GM12878 (cell line): ENCODE measurements at regions not wholly inside any gene's neighbourhood (a gene's known extent, or its start where the extent isn't known, plus 50 kb on each side); places are given as distances from the start of the nearest gene placed in this dataset.
A peak's percentile ranks its signal among the peaks of the same experiment; 100 is the strongest.

Experiments used
- ATAC-seq: fragments of 200-7000 bp; cut with Tn5 transposase; 3 replicates; pipeline ENCODE4 v1.9.1; 2020; ENCODE audit warnings: mild to moderate bottlenecking, moderate library complexity
- BruUV-seq: library from RNA; stranded (reverse); fragments of 400-500 nt; replicated peaks from 2 replicates; lab custom pipeline; 2021; lab: Mats Ljungman, UMichigan
- CTCF ChIA-PET: fragments of 300-600 bp; sonication (Branson Sonifier 250); formaldehyde crosslinking; extraction: SDS; loops from one replicate; lab custom pipeline; 2021; ENCODE audit warnings: inconsistent platforms; lab: Yijun Ruan, JAX
- POLR2A ChIA-PET: fragments of 350-600 bp; formaldehyde crosslinking; extraction: SDS; loops from one replicate; lab custom pipeline; 2021; ENCODE audit warnings: inconsistent platforms; lab: Charles Lee
- RAD21 ChIA-PET: fragments of 300-600 bp; sonication (Branson Sonifier 250); formaldehyde crosslinking; loops from one replicate; lab custom pipeline; 2023; ENCODE audit warnings: antibody characterized with exemption; ENCODE audit not compliant: unreplicated experiment; lab: Charles Lee
- SMC1A ChIA-PET: fragments of 300-600 bp; sonication (Branson Sonifier 250); formaldehyde crosslinking; loops from one replicate; lab custom pipeline; 2023; ENCODE audit not compliant: unreplicated experiment, uncharacterized antibody; lab: Charles Lee
- DNase-seq: peaks from one replicate; pipeline ENCODE4 v3.0.0-alpha.2; 2011; ENCODE audit warnings: low read depth, low spot score
- FAIRE-seq: peaks from 3 replicates; lab custom pipeline; 2011; peaks lifted over from hg19 to GRCh38; lab: Jason Lieb, UNC
- H2AFZ ChIP-seq: 2 replicates; pipeline ENCODE4 v1.6.0; 2011; ENCODE audit warnings: low read depth, low read length, control low read depth; ENCODE audit not compliant: control insufficient read depth
- H3K27ac ChIP-seq: 2 replicates; pipeline ENCODE4 v1.5.1; 2011; ENCODE audit warnings: control low read depth; ENCODE audit not compliant: control insufficient read depth, insufficient read depth
- H3K27me3 ChIP-seq, 2 experiments: replicated peaks in 1 of 2; 2 replicates each; pipeline versions ENCODE4 v1.6.0 to v1.6.1; 2011; ENCODE audit warnings: low read length in 1 of 2; ENCODE audit not compliant: control insufficient read depth in 2 of 2, insufficient read depth in 2 of 2
- H3K36me3 ChIP-seq, 2 experiments: 2 replicates each; pipeline ENCODE4 v1.5.1; 2011; ENCODE audit warnings: low read length in 1 of 2; ENCODE audit not compliant: control insufficient read depth in 2 of 2, insufficient read depth in 2 of 2
- H3K4me1 ChIP-seq: 2 replicates; pipeline ENCODE4 v1.6.1; 2011; ENCODE audit warnings: mild to moderate bottlenecking, low read length, moderate library complexity, mixed read lengths; ENCODE audit not compliant: control insufficient read depth, insufficient read depth
- H3K4me2 ChIP-seq: 2 replicates; pipeline ENCODE4 v1.6.0; 2011; ENCODE audit warnings: control low read depth; ENCODE audit not compliant: control insufficient read depth, insufficient read depth
- H3K4me3 ChIP-seq: fragments of 200-600 bp; sonication (generic); 2 replicates; pipeline ENCODE4 v1.5.1; 2016
- H3K79me2 ChIP-seq: 2 replicates; pipeline ENCODE4 v1.6.0; 2011; ENCODE audit warnings: low read length; ENCODE audit not compliant: control insufficient read depth, insufficient read depth
- H3K9ac ChIP-seq: 2 replicates; pipeline ENCODE4 v1.8.0; 2011; ENCODE audit warnings: low read length, control low read depth, mixed read lengths; ENCODE audit not compliant: control insufficient read depth, insufficient read depth
- H3K9me3 ChIP-seq: replicated peaks from 3 replicates; pipeline ENCODE4 v1.5.1; 2011; ENCODE audit warnings: mild to moderate bottlenecking, low read length; ENCODE audit not compliant: control insufficient read depth, insufficient read depth
- H4K20me1 ChIP-seq: 2 replicates; pipeline ENCODE4 v1.6.0; 2011; ENCODE audit not compliant: control insufficient read depth, insufficient read depth
- BHLHE40 ChIP-seq, 2 experiments: fragments of 450-650 bp in 1 of 2; IDR thresholded peaks; 2 replicates each; pipeline ENCODE4 v1.6.1; 2011 to 2017; ENCODE audit warnings: low read depth in 2 of 2, borderline replicate concordance in 1 of 2, improper control_type of control experiment in 1 of 2, low read length in 1 of 2, mild to moderate bottlenecking in 1 of 2
- CTCF ChIP-seq, 3 experiments: IDR thresholded peaks in 2 of 3; conservative IDR thresholded peaks in 1 of 3; 2 replicates each; pipeline ENCODE4 v1.5.1; 2011; ENCODE audit warnings: low read depth in 3 of 3, low read length in 3 of 3, mild to moderate bottlenecking in 3 of 3, control low read depth in 2 of 3, moderate library complexity in 2 of 3, inconsistent platforms in 1 of 3, mixed read lengths in 1 of 3; ENCODE audit not compliant: control insufficient read depth in 2 of 3, insufficient read depth in 1 of 3; ENCODE audit errors: extremely low read depth in 1 of 3
- EGR1 ChIP-seq, 2 experiments: IDR thresholded peaks; 1 replicate in 1 of 2; 2 replicates in 1 of 2; pipeline ENCODE4 v1.6.1; 2011 to 2012; ENCODE audit warnings: low read depth in 2 of 2, low read length in 2 of 2, borderline replicate concordance in 1 of 2, mild to moderate bottlenecking in 1 of 2, moderate library complexity in 1 of 2
- IKZF2 ChIP-seq, 2 experiments: fragments of 450-650 bp; IDR thresholded peaks; 2 replicates each; pipeline ENCODE4 v1.6.1; 2017; ENCODE audit warnings: mild to moderate bottlenecking in 2 of 2, moderate library complexity in 2 of 2
- MXI1 ChIP-seq: fragments of 150-350 bp; IDR thresholded peaks from 2 replicates; pipeline ENCODE4 v1.6.1; 2011; ENCODE audit warnings: low read depth, mild to moderate bottlenecking, inconsistent platforms, low read length, improper control_type of control experiment
- NR2F1 ChIP-seq: fragments of 450-650 bp; conservative IDR thresholded peaks from 2 replicates; pipeline ENCODE4 v1.6.1; 2017; ENCODE audit warnings: mild to moderate bottlenecking
- RAD51 ChIP-seq: fragments of 450-650 bp; IDR thresholded peaks from 2 replicates; pipeline ENCODE4 v1.6.1; 2016; ENCODE audit warnings: moderate library complexity, mild to moderate bottlenecking, inconsistent platforms
- SP1 ChIP-seq: IDR thresholded peaks from one replicate; pipeline ENCODE4 v1.6.1; 2011; ENCODE audit warnings: low read depth, low read length
- SUZ12 ChIP-seq: fragments of 200-600 bp; sonication (generic); IDR thresholded peaks from one replicate; pipeline ENCODE4 v1.6.1; 2018; ENCODE audit warnings: antibody characterized with exemption, mild to moderate bottlenecking; ENCODE audit not compliant: unreplicated experiment
- ZSCAN29 ChIP-seq: fragments of 450-650 bp; IDR thresholded peaks from 2 replicates; pipeline ENCODE4 v1.6.1; 2017; ENCODE audit warnings: mild to moderate bottlenecking, moderate library complexity
- ZZZ3 ChIP-seq: IDR thresholded peaks from 2 replicates; pipeline ENCODE4 v1.6.1; 2011; ENCODE audit warnings: low read depth; ENCODE audit not compliant: control insufficient read depth, insufficient read length
- WGBS: methylation state at CpG from one replicate; pipeline ENCODE4 v1.1.6; 2016; ENCODE audit warnings: low lambda C conversion rate; ENCODE audit not compliant: insufficient replicate concordance, insufficient coverage; ENCODE audit errors: missing lambda C conversion rate; 5-methylcytosine and 5-hydroxymethylcytosine counted together
- in situ Hi-C: fragments of 300-500 bp; cut with MboI; formaldehyde crosslinking; loops from 9 replicates; pipeline ENCODE4 v1.14.3; 2018; ENCODE audit warnings: mixed read lengths
- intact Hi-C: fragments of 100-400 bp; cut with micrococcal nuclease; formaldehyde crosslinking; loops from one replicate; pipeline ENCODE4 v1.14.2; 2022; ENCODE audit not compliant: unreplicated experiment

GRCh38 chr12:33614630-33615029 is 175.0 kb upstream of the SYT10 start:
- Histone ChIP-seq H3K4me1 (no peaks in the 10 kb centered on the region), H3K27ac (no peak overlapping the region), H3K4me3 (no peak overlapping the region), H3K9ac (no peak overlapping the region), H2AFZ (no peak overlapping the region), H3K36me3 (no peaks in the 10 kb centered on the region), H3K27me3 (no peaks in the 10 kb centered on the region), H3K9me3 (no peaks in the 10 kb centered on the region; the same call in 2 of the 3 replicates), H4K20me1 (no peaks in the 10 kb centered on the region), H3K79me2 (no peaks in the 10 kb centered on the region), H3K4me2 (no peak overlapping the region)
- BruUV-seq: no TSS peak
- POLR2A ChIA-PET: no interaction called here
- RAD21 ChIA-PET: no interaction called here
- FAIRE-seq: no peak
- in situ Hi-C loops: no loop called here
- CTCF ChIA-PET: no interaction called here
- DNase-seq: no peak
- SMC1A ChIA-PET: no interaction called here
- WGBS: 10% methylated on average over 3 of the region's 3 CpGs
- TF ChIP-seq ZSCAN29 (no peak), RAD51 (peak; percentile 71; the same call in 1 of the 2 replicates), IKZF2 (IDR thresholded peaks at IDR 0.05) (no peak)
- intact Hi-C loops: no loop called here
- no peak for ATAC-seq

- Histone ChIP-seq H3K36me3 (no peaks in the 10 kb centered on the region), H3K4me3 (no peak overlapping the region), H2AFZ (no peak overlapping the region), H3K79me2 (no peaks in the 10 kb centered on the region), H3K4me1 (no peaks in the 10 kb centered on the region), H3K9me3 (no peaks in the 10 kb centered on the region; the same call in 2 of the 3 replicates), H3K27ac (no peak overlapping the region), H3K27me3 (no peaks in the 10 kb centered on the region), H4K20me1 (no peaks in the 10 kb centered on the region), H3K9ac (no peak overlapping the region), H3K4me2 (no peak overlapping the region)
- in situ Hi-C loops: no loop called here
- FAIRE-seq (no peak), DNase-seq (no peak), ATAC-seq (no peak)
- 0% methylated on average over 3 of the region's 3 CpGs for WGBS
- ChIA-PET POLR2A (no interaction called here), RAD21 (no interaction called here), CTCF (no interaction called here), SMC1A (interaction anchor here (1.6 kb wide), 2 partner anchors 8 to 9 kb away, joined by 4 to 5 read pairs; no protein-coding TSS in a partner anchor)
- intact Hi-C loops: no loop called here
- TF ChIP-seq BHLHE40 (IDR thresholded peaks at IDR 0.05; ENCODE audit: borderline replicate concordance in 1 of 2, low read depth in 2 of 2, low read length in 1 of 2) (no peak), SP1 (no peak), SUZ12 (no peak), MXI1 (no peak), ZZZ3 (no peak), EGR1 (IDR thresholded peaks at IDR 0.05; ENCODE audit: borderline replicate concordance in 1 of 2, low read depth in 2 of 2, low read length in 2 of 2) (no peak), NR2F1 (no peak), CTCF (IDR thresholded peaks at IDR 0.05 in 2 of 3, conservative IDR thresholded peaks at IDR 0.05 in 1 of 3; ENCODE audit: control insufficient read depth in 2 of 3, extremely low read depth in 1 of 3, insufficient read depth in 1 of 3, low read depth in 3 of 3, low read length in 3 of 3) (no peak)
- no TSS peak for BruUV-seq
Measured at GRCh38 chr12:33617218-33617617, 177.6 kb upstream of the SYT10 start.
